Putamen (tissue), 1 donor: ENCODE measurements at regions not wholly inside any gene's neighbourhood (a gene's known extent, or its start where the extent isn't known, plus 50 kb on each side); places are given as distances from the start of the nearest gene placed in this dataset.
"Not testable (repeated sequence)": the region's sequence is repeated elsewhere in the genome, so short reads cannot be mapped to it uniquely, and the experiment has no call there.

Source experiments
- DNase-seq: peaks from one replicate; pipeline ENCODE4 v3.0.0-alpha.2; 2016; ENCODE audit warnings: low spot score

GRCh38 chr5:16392718-16393117 is 72.9 kb downstream of the ZNF622 start:
- DNase-seq: no peak

- no peak for DNase-seq
Measured at GRCh38 chr5:16391858-16392649, 73.5 kb downstream of the ZNF622 start.

GRCh38 chr5:16390825-16391224 is 74.8 kb downstream of the ZNF622 start:
- DNase-seq: no peak

- DNase-seq: no peak
Measured at GRCh38 chr5:16385516-16386090, 80.0 kb downstream of the ZNF622 start.

- DNase-seq: no peak
Measured at GRCh38 chr5:16384804-16385203, 80.8 kb downstream of the ZNF622 start.

- no peak for DNase-seq
Measured at GRCh38 chr5:16384222-16384621, 81.4 kb downstream of the ZNF622 start.

GRCh38 chr5:16383544-16384052 is 82.0 kb downstream of the ZNF622 start:
- no peak for DNase-seq

- no peak for DNase-seq
Measured at GRCh38 chr5:16382047-16382446, 83.6 kb downstream of the ZNF622 start.

- DNase-seq: no peak
Measured at GRCh38 chr5:16378762-16379161, 86.8 kb downstream of the ZNF622 start.

- no peak for DNase-seq
Measured at GRCh38 chr5:16372493-16372892, 93.1 kb downstream of the ZNF622 start.

GRCh38 chr5:16366491-16366890 is 99.1 kb downstream of the ZNF622 start:
- no peak for DNase-seq

- no peak for DNase-seq
Measured at GRCh38 chr5:16364910-16365309, 100.7 kb downstream of the ZNF622 start.

- DNase-seq: not testable (repeated sequence)
Measured at GRCh38 chr5:16353439-16353838, 112.2 kb downstream of the ZNF622 start.

- DNase-seq: no peak
Measured at GRCh38 chr5:16350816-16351215, 114.8 kb downstream of the ZNF622 start.

- no peak for DNase-seq
Measured at GRCh38 chr5:16346380-16346779, 119.2 kb downstream of the ZNF622 start.

GRCh38 chr5:16345454-16345853 is 120.1 kb downstream of the ZNF622 start:
- DNase-seq: no peak

GRCh38 chr5:16326137-16326536 is 139.5 kb downstream of the ZNF622 start:
- no peak for DNase-seq

- DNase-seq: no peak
Measured at GRCh38 chr5:16321284-16321683, 141.7 kb upstream of the MARCHF11 start.

- peak; percentile 38 for DNase-seq
Measured at GRCh38 chr5:16315501-16315900, 135.9 kb upstream of the MARCHF11 start.

- DNase-seq: no peak
Measured at GRCh38 chr5:16313761-16314160, 134.2 kb upstream of the MARCHF11 start.

- DNase-seq: no peak
Measured at GRCh38 chr5:16312785-16313184, 133.2 kb upstream of the MARCHF11 start.

GRCh38 chr5:16311666-16312065 is 132.1 kb upstream of the MARCHF11 start:
- DNase-seq: no peak

GRCh38 chr5:16306812-16307211 is 127.2 kb upstream of the MARCHF11 start:
- DNase-seq: no peak

GRCh38 chr5:16304846-16305245 is 125.3 kb upstream of the MARCHF11 start:
- no peak for DNase-seq
